Ovary (tissue), 3 donors: ENCODE measurements at regions not wholly inside any gene's neighbourhood (a gene's known extent, or its start where the extent isn't known, plus 50 kb on each side); places are given as distances from the start of the nearest gene placed in this dataset.

ENCODE experiments used
- POLR2A ChIP-seq: fragments of 450-650 bp; IDR thresholded peaks from one replicate; pipeline ENCODE4 v1.6.1; 2017; ENCODE audit warnings: antibody characterized with exemption, mild to moderate bottlenecking, moderate library complexity
- TF ChIP-seq, protein P1 (sequence below), 3 donors: fragments of 450-650 bp in 2 of 3; fragments of 200-600 bp in 1 of 3; IDR thresholded peaks; one replicate each; pipeline versions ENCODE4 v1.5.1 to v1.8.0; 2016 to 2022; ENCODE audit warnings: antibody characterized with exemption in 3 of 3, mild to moderate bottlenecking in 1 of 3
- donor health status: DM: no; HTN: no; CAD: no.

- TF ChIP-seq, protein P1, sequence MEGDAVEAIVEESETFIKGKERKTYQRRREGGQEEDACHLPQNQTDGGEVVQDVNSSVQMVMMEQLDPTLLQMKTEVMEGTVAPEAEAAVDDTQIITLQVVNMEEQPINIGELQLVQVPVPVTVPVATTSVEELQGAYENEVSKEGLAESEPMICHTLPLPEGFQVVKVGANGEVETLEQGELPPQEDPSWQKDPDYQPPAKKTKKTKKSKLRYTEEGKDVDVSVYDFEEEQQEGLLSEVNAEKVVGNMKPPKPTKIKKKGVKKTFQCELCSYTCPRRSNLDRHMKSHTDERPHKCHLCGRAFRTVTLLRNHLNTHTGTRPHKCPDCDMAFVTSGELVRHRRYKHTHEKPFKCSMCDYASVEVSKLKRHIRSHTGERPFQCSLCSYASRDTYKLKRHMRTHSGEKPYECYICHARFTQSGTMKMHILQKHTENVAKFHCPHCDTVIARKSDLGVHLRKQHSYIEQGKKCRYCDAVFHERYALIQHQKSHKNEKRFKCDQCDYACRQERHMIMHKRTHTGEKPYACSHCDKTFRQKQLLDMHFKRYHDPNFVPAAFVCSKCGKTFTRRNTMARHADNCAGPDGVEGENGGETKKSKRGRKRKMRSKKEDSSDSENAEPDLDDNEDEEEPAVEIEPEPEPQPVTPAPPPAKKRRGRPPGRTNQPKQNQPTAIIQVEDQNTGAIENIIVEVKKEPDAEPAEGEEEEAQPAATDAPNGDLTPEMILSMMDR (IDR thresholded peaks at IDR 0.05): no peak
- TF ChIP-seq POLR2A: no peak
Measured at GRCh38 chr4:130705023-130705422, 1609.1 kb downstream of the C4orf33 start.
